ENCODE measurements at regions not wholly inside any gene's neighbourhood (a gene's known extent, or its start where the extent isn't known, plus 50 kb on each side); places are given as distances from the start of the nearest gene placed in this dataset.

GRCh38 chr3:28877912-28878311 is 403.0 kb upstream of the RBMS3 start:
- DNase-seq (ENCODE audit: low read depth in 4 of 4, low spot score in 1 of 4), result no peak

DNA sequence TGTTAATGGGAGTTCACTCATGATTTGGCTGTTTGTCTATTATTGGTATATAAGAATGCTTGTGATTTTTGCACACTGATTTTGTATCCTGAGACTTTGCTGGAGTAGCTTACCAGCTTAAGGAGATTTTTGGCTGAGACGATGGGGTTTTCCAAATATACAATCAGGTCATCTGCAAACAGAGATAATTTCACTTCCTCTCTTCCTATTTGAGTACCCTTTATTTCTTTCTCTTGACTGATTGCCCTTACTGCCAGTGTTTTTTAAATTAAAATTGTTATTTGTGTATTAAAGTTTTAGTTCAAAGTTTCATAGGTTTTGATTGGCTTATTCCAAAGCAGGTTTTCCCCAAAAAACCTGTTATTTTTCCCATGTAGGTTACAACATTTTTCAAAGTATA is 390.5 kb upstream of the RBMS3 start:
- DNase-seq (ENCODE audit: low read depth in 4 of 4, low spot score in 1 of 4), result no peak

GRCh38 chr3:28891485-28891884 is 389.4 kb upstream of the RBMS3 start:
- DNase-seq (ENCODE audit: low read depth in 4 of 4, low spot score in 1 of 4), result no peak

- no peak for DNase-seq (ENCODE audit: low read depth in 4 of 4, low spot score in 1 of 4)
Measured at GRCh38 chr3:28900301-28900700, 380.6 kb upstream of the RBMS3 start.

- DNase-seq (ENCODE audit: low read depth in 4 of 4, low spot score in 1 of 4), result no peak
Measured at GRCh38 chr3:28901018-28901417, 379.9 kb upstream of the RBMS3 start.

DNA sequence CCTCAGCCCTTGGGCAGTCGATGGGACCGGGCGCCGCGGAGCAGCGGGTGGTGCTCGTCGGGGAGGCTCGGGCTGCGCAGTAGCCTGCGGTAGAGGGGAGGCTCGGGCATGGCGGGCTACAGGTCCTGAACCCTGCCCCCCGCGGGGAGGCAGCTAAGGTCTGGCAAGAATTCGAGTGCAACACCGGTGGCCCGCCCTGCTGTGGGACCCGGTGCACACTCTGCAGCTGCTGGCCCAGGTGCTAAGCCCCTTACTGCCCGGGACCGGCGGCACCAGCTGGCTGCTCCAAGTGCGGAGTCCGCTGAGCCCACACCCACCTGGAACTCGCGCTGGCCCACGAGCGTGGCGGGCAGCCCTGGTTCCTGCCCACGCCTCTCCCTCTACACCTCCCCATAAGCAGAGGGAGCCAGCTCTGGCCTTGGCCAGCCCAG is 377.7 kb upstream of the RBMS3 start:
- DNase-seq (ENCODE audit: low read depth in 4 of 4, low spot score in 1 of 4), result no peak

DNA sequence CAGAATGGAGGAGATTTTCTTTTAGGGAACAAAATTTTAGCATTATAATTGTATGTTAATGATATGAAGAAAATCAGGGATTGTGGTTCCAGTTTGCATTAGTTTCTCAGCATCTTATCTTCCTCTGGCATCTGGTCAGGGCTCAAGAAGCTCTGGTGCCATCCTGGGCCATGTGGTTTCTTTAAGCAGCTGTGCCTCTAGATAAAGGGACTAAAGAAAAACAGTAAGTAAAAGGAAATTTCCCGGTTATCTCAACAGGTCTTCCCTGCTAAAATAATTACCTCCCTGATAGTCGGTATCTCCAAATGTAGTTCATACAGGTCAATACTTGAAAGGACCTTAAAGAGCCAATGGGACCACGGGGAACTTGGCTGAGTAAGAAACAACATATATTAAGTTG is 375.1 kb upstream of the RBMS3 start:
- DNase-seq (ENCODE audit: low read depth in 4 of 4, low spot score in 1 of 4), result no peak

- DNase-seq (ENCODE audit: low read depth in 4 of 4, low spot score in 1 of 4), result no peak
Measured at GRCh38 chr3:28906561-28907310, 374.1 kb upstream of the RBMS3 start.

DNA sequence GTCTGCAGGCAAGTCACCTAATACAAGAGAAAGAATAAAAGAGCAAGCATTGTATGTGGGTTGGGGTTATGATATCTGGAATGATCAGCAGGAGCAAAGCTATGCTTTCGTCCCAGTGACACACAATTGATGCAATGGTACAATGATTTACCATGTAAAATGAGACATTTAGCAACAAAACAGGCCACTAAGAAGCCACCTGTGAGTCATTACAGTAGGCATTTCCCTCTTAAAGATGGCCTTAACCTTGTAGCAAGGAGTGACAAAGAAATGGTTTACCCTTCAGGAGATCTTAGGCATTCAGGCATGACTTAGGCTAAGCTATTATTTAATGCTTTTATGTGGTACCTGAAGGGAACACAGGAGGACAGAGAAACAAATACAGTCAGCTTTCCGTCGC is 373.3 kb upstream of the RBMS3 start:
- DNase-seq (ENCODE audit: low read depth in 4 of 4, low spot score in 1 of 4), result no peak

DNA sequence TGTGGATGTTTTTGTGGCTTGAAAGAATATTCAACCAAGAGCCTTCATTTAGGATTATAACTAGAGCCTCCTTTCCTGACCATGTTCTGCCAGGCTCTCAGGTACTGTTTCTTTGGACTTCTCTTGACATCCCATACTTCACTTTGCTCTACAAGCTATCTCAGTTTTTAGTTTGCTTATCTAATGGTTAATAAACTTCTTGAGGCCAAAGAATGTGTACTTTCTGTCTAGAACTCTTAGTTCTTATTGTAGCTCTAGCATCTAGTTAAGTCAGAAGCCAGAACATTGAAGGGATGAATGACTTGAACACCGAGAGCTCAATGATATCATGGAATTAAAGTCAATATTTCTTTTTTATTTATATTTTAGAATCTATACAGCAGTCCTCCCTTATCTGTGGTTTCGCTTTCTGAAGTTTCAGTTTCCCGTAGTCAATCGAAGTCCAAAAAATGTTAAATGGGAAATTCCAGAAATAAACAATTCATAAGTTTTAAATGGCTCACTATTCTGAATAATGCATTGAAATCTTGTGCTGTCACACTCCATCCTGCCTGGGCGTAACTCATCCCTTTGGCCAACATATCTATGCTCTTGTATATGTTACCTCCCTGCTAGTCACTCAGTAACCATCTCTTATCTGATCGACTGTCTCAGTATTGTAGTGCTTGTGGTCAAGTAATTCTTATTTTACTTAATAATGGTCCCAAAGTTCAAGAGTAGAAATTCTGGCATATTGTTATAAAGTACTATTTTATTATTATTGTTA is 368.6 kb upstream of the RBMS3 start:
- no peak for DNase-seq (ENCODE audit: low read depth in 4 of 4, low spot score in 1 of 4)

DNA sequence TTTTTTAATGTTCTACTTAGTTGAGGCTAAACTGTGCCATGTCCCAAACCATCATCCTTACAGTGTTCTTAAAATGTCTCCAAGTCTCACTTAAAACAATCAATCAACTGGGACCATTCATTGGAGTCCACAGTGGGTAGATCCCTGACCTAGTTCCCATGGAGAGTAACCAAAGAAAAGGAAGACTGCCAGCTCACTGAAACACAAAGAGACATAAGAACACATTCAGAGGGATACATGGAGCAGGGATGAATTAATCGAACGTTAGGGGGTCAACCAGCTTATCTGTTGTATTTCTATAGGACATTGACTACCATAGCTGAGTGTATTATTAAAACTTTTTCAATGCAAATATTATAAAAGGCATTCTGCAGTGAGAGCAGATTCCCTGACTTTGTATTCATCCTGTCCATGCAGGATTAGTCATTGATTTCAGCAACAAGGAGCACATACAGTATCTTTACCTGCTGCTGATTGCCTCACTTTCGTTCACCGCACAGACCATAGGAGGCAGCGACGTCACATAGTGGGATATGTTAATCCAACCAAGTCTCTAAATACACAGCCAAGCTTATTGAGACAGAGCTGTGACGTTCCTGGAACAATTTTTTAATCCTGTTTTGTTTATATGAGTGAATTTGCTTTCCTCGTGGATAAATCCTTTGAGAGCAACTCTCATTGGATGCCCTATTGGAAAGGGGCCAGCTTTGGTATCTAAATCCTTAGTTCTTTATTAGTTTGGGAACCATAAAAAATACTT is 364.9 kb upstream of the RBMS3 start:
- DNase-seq (ENCODE audit: low read depth in 4 of 4, low spot score in 1 of 4), result no peak

- DNase-seq (ENCODE audit: low read depth in 4 of 4, low spot score in 1 of 4), result no peak
Measured at GRCh38 chr3:28916713-28917499, 364.0 kb upstream of the RBMS3 start.

GRCh38 chr3:28917895-28918475 is 362.9 kb upstream of the RBMS3 start:
- no peak for DNase-seq (ENCODE audit: low read depth in 4 of 4, low spot score in 1 of 4)

DNA sequence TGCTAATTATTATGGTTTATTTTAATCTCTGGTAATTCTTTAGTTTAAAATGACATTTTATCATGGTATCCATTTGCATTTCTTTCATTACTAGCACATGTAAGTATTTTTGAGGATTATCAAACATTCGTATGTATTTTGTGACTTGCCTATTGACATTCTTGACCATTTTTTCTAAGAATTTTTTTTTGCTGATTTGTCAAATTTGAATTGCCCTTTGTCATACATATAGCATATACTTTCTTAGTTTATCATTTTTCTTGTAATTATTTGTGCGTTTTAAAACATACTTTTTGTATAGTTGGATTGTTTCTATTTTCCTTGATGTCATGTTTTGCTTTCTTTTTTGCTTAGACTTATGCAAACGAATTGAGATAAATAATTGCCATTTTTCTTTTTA is 358.5 kb upstream of the RBMS3 start:
- DNase-seq (ENCODE audit: low read depth in 4 of 4, low spot score in 1 of 4), result no peak

- no peak for DNase-seq (ENCODE audit: low read depth in 4 of 4, low spot score in 1 of 4)
Measured at GRCh38 chr3:28923994-28924393, 356.9 kb upstream of the RBMS3 start.

GRCh38 chr3:28924744-28925360 is 356.0 kb upstream of the RBMS3 start:
- no peak for DNase-seq (ENCODE audit: low read depth in 4 of 4, low spot score in 1 of 4)

DNA sequence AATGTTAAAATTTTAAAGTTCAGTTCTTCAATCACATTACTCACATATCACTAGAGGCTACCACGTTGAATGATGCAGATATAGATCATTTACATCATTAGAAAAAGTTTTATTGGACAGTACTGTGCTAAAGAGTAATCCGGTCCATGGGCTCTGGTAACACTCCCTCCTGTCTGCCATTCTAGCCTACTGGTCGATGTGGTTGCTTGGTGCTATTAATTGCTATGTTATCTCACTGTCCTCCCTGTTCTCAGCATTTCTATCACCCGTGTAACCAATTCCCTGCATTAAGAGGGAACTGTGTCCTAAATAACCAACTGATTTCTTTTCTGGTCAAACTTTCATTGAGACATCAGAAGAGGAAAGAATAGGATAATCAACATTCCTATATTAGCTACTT is 347.5 kb upstream of the RBMS3 start:
- no peak for DNase-seq (ENCODE audit: low read depth in 4 of 4, low spot score in 1 of 4)

- no peak for DNase-seq (ENCODE audit: low read depth in 4 of 4, low spot score in 1 of 4)
Measured at GRCh38 chr3:28934126-28934813, 346.6 kb upstream of the RBMS3 start.

DNA sequence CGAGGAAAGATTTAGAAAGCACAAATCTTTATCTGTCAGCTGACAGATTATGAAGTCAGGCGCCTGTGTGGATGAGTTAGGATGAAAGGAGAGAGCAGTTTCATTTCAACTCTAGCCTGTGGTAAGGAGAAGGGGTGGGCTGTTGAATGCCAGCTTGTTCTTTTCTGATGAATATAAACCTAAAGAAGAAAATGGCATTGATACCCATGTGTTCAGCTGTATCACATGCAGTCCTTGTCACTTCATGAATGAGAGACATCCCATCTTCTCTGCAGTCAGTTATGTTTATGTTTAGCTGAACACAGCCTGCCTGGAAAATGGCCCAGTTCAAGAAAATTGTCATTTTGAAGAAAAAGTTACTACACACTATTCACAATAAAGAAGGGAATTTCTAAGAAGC is 345.7 kb upstream of the RBMS3 start:
- no peak for DNase-seq (ENCODE audit: low read depth in 4 of 4, low spot score in 1 of 4)

DNA sequence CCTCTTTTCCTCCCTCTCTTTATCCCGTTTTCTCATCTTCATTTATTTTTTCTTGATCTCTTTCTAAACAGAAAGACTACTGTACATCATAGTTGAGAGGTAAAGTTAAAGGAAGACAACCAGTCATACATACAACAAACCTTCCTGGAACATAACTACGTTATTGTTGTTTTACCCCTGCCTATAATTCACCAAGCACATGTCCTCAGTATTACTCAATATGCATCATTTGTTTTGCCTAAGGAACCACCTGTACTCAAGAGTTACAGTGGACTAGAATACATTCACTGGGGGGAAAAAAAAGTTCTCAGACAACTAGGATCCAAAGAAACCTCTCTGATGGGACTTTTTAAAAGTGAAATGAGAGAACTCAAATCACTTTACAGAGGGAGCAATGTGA is 344.7 kb upstream of the RBMS3 start:
- no peak for DNase-seq (ENCODE audit: low read depth in 4 of 4, low spot score in 1 of 4)

Data from stimulated activated CD4-positive, alpha-beta T cell treated with anti-CD3 and anti-CD28 coated beads, Interleukin-1b, Interleukin-23, amount 100 ng/mL, for 24 hours (primary cell).